ENCODE measurements at regions not wholly inside any gene's neighbourhood (a gene's known extent, or its start where the extent isn't known, plus 50 kb on each side); places are given as distances from the start of the nearest gene placed in this dataset.

- TF ChIP-seq CTCF (IDR thresholded peaks at IDR 0.05) (no peak), POLR2A (IDR thresholded peaks at IDR 0.05) (no peak)
These were observed 102.9 kb upstream of the PIK3R1 start for GRCh38 chr5:68112658-68113057.
